ENCODE measurements at regions not wholly inside any gene's neighbourhood (a gene's known extent, or its start where the extent isn't known, plus 50 kb on each side); places are given as distances from the start of the nearest gene placed in this dataset.

DNA sequence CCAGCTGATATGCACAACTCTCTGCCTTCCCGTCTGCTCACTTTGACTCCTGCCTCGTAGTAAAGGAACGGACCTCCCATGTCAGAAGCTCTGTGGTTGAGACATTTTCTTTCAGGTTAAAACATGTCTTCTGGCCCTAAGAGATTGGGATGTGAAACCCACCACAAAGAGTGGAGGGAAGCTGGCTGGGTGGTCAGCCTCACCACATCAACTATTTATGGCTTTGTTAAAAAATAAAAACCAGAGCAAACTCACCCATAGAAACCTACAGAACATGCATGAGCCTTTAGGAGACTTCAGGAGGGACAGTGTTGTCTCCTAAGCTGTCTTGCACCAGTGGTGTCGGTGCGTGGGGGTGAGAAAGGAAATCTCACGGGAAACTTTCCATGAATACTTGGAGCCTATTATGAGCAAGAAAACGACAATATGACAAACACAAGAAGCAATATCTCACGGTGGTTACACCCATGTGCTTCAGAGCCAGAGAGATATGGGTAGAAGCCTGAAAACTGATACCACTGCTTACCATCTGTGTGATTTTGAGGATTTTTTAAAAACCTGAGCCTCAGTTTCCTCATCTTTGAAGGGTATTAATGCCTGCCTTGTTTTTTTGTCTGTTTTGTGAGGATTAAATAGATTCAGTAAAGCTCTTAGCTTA, 61.7 kb upstream of the XYLT1 start:
- DNase-seq: no peak

GRCh38 chr16:17529982-17530760, 59.4 kb upstream of the XYLT1 start:
- DNase-seq: peak; percentile 8

DNA sequence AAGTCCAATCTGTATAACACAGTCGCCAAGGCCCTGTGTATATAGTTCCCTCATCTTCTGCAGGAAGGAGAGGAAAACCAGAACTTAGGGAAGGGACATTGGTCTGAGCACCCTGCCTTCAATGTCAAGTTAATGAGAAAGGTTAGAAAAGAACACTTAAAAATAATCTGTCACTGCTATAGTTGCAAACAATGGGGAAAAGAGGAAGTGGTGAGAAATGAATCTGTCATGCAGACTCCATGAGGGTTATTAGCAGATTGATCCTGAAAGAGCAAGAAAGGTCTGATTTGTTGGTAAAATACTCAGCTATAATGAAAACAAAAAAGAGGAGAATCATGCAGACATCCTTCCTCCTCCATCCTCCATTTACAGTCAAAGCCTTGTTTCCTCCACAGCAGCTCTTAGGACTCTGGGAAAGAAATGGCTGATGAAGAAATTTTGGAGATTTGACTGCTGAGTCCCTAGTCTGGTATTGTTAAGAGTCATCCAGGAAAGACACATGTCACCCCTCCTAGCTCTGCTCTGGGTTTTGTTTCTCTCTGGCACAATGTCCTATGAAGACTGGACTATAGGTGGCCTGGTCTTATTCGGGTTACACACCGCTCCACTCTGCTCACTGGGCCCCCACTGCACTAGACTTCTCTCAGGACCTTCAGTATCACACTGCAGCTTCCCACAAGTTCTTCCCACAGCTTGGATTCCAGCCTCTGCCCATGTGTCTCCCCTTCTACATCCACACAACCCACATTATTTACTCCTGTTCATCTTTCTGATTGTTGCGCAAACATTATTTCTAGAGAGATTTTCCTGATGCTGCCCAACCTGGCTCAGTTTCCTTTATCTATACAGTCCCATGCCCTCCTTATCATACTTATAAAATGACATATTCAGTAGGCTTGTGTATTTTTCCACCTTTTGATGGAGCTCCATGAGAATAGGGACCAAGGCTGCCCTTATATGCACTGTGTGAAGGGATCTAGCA, 56.5 kb upstream of the XYLT1 start:
- DNase-seq: no peak

DNA sequence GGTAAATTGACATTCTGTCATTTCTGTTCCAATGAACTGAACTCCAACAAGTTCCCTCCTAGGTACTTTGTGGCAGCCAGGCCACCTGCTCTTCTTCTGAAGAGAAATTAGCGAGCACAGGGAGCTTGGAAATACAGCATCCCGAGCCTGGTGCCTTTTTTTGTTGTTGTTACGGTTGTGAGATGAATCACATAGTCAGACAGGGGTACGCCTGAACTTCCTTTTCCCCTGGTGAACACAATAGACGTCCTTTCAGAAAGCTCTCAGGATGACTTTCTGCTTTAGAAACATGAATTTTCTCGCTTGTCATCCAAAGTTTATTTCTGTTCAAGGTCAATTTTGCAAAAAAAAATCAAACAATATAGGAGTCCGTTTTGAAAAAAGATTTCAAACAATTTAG, 53.9 kb upstream of the XYLT1 start:
- DNase-seq: no peak

GRCh38 chr16:17520561-17520960, 49.8 kb upstream of the XYLT1 start:
- no peak for DNase-seq

Measured in stimulated activated CD4-positive, alpha-beta T cell treated with anti-CD3 and anti-CD28 coated beads, Interleukin-4, amount 100 ng/mL, for 1 hour (primary cell).